GM12878 (cell line): ENCODE measurements at regions not wholly inside any gene's neighbourhood (a gene's known extent, or its start where the extent isn't known, plus 50 kb on each side); places are given as distances from the start of the nearest gene placed in this dataset.

ENCODE experiments used
- ATAC-seq: fragments of 200-7000 bp; cut with Tn5 transposase; 3 replicates; pipeline ENCODE4 v1.9.1; 2020; ENCODE audit warnings: mild to moderate bottlenecking, moderate library complexity
- BruUV-seq: library from RNA; stranded (reverse); fragments of 400-500 nt; replicated peaks from 2 replicates; lab custom pipeline; 2021; lab: Mats Ljungman, UMichigan
- CTCF ChIA-PET: fragments of 300-600 bp; sonication (Branson Sonifier 250); formaldehyde crosslinking; extraction: SDS; loops from one replicate; lab custom pipeline; 2021; ENCODE audit warnings: inconsistent platforms; lab: Yijun Ruan, JAX
- POLR2A ChIA-PET: fragments of 350-600 bp; formaldehyde crosslinking; extraction: SDS; loops from one replicate; lab custom pipeline; 2021; ENCODE audit warnings: inconsistent platforms; lab: Charles Lee
- RAD21 ChIA-PET: fragments of 300-600 bp; sonication (Branson Sonifier 250); formaldehyde crosslinking; loops from one replicate; lab custom pipeline; 2023; ENCODE audit warnings: antibody characterized with exemption; ENCODE audit not compliant: unreplicated experiment; lab: Charles Lee
- SMC1A ChIA-PET: fragments of 300-600 bp; sonication (Branson Sonifier 250); formaldehyde crosslinking; loops from one replicate; lab custom pipeline; 2023; ENCODE audit not compliant: unreplicated experiment, uncharacterized antibody; lab: Charles Lee
- DNase-seq: peaks from one replicate; pipeline ENCODE4 v3.0.0-alpha.2; 2011; ENCODE audit warnings: low read depth, low spot score
- FAIRE-seq: peaks from 3 replicates; lab custom pipeline; 2011; peaks lifted over from hg19 to GRCh38; lab: Jason Lieb, UNC
- H2AFZ ChIP-seq: 2 replicates; pipeline ENCODE4 v1.6.0; 2011; ENCODE audit warnings: low read depth, low read length, control low read depth; ENCODE audit not compliant: control insufficient read depth
- H3K27ac ChIP-seq: 2 replicates; pipeline ENCODE4 v1.5.1; 2011; ENCODE audit warnings: control low read depth; ENCODE audit not compliant: control insufficient read depth, insufficient read depth
- H3K27me3 ChIP-seq, 2 experiments: replicated peaks in 1 of 2; 2 replicates each; pipeline versions ENCODE4 v1.6.0 to v1.6.1; 2011; ENCODE audit warnings: low read length in 1 of 2; ENCODE audit not compliant: control insufficient read depth in 2 of 2, insufficient read depth in 2 of 2
- H3K36me3 ChIP-seq, 2 experiments: 2 replicates each; pipeline ENCODE4 v1.5.1; 2011; ENCODE audit warnings: low read length in 1 of 2; ENCODE audit not compliant: control insufficient read depth in 2 of 2, insufficient read depth in 2 of 2
- H3K4me1 ChIP-seq: 2 replicates; pipeline ENCODE4 v1.6.1; 2011; ENCODE audit warnings: mild to moderate bottlenecking, low read length, moderate library complexity, mixed read lengths; ENCODE audit not compliant: control insufficient read depth, insufficient read depth
- H3K4me2 ChIP-seq: 2 replicates; pipeline ENCODE4 v1.6.0; 2011; ENCODE audit warnings: control low read depth; ENCODE audit not compliant: control insufficient read depth, insufficient read depth
- H3K4me3 ChIP-seq: fragments of 200-600 bp; sonication (generic); 2 replicates; pipeline ENCODE4 v1.5.1; 2016
- H3K79me2 ChIP-seq: 2 replicates; pipeline ENCODE4 v1.6.0; 2011; ENCODE audit warnings: low read length; ENCODE audit not compliant: control insufficient read depth, insufficient read depth
- H3K9ac ChIP-seq: 2 replicates; pipeline ENCODE4 v1.8.0; 2011; ENCODE audit warnings: low read length, control low read depth, mixed read lengths; ENCODE audit not compliant: control insufficient read depth, insufficient read depth
- H3K9me3 ChIP-seq: replicated peaks from 3 replicates; pipeline ENCODE4 v1.5.1; 2011; ENCODE audit warnings: mild to moderate bottlenecking, low read length; ENCODE audit not compliant: control insufficient read depth, insufficient read depth
- H4K20me1 ChIP-seq: 2 replicates; pipeline ENCODE4 v1.6.0; 2011; ENCODE audit not compliant: control insufficient read depth, insufficient read depth
- CBFB ChIP-seq: IDR thresholded peaks from 2 replicates; pipeline ENCODE4 v1.6.1; 2016; ENCODE audit warnings: antibody characterized with exemption, low read depth
- CBX3 ChIP-seq: fragments of 200-600 bp; sonication (generic); IDR thresholded peaks from 2 replicates; pipeline ENCODE4 v1.6.1; 2016; ENCODE audit warnings: low read depth, borderline replicate concordance
- EP300 ChIP-seq, 2 experiments: fragments of 150-350 bp in 1 of 2; IDR thresholded peaks; 2 replicates each; pipeline ENCODE4 v1.6.1; 2011 to 2012; ENCODE audit warnings: low read depth in 2 of 2, low read length in 2 of 2, borderline replicate concordance in 1 of 2, improper control_type of control experiment in 1 of 2, inconsistent platforms in 1 of 2; ENCODE audit not compliant: control insufficient read depth in 1 of 2
- FOXM1 ChIP-seq: IDR thresholded peaks from 2 replicates; pipeline ENCODE4 v1.6.1; 2012; ENCODE audit warnings: low read depth, mild to moderate bottlenecking, inconsistent platforms, low read length, moderate library complexity
- GABPA ChIP-seq: IDR thresholded peaks from 2 replicates; pipeline ENCODE4 v1.6.1; 2014; ENCODE audit warnings: antibody characterized with exemption, low read depth, mild to moderate bottlenecking, inconsistent platforms
- NFXL1 ChIP-seq: fragments of 450-650 bp; IDR thresholded peaks from 2 replicates; pipeline ENCODE4 v1.6.1; 2017; ENCODE audit warnings: antibody characterized with exemption, mild to moderate bottlenecking, borderline replicate concordance
- NR2F1 ChIP-seq: fragments of 450-650 bp; conservative IDR thresholded peaks from 2 replicates; pipeline ENCODE4 v1.6.1; 2017; ENCODE audit warnings: mild to moderate bottlenecking
- PAX8 ChIP-seq: fragments of 450-650 bp; IDR thresholded peaks from 2 replicates; pipeline ENCODE4 v1.6.1; 2017; ENCODE audit warnings: mild to moderate bottlenecking, moderate library complexity
- RBBP5 ChIP-seq: fragments of 200-600 bp; sonication (generic); conservative IDR thresholded peaks from 2 replicates; pipeline ENCODE4 v1.6.1; 2016
- TCF7 ChIP-seq: IDR thresholded peaks from 2 replicates; pipeline ENCODE4 v1.6.1; 2014; ENCODE audit warnings: antibody characterized with exemption, borderline replicate concordance
- WGBS: methylation state at CpG from one replicate; pipeline ENCODE4 v1.1.6; 2016; ENCODE audit warnings: low lambda C conversion rate; ENCODE audit not compliant: insufficient replicate concordance, insufficient coverage; ENCODE audit errors: missing lambda C conversion rate; 5-methylcytosine and 5-hydroxymethylcytosine counted together
- in situ Hi-C: fragments of 300-500 bp; cut with MboI; formaldehyde crosslinking; loops from 9 replicates; pipeline ENCODE4 v1.14.3; 2018; ENCODE audit warnings: mixed read lengths
- intact Hi-C: fragments of 100-400 bp; cut with micrococcal nuclease; formaldehyde crosslinking; loops from one replicate; pipeline ENCODE4 v1.14.2; 2022; ENCODE audit not compliant: unreplicated experiment
- TF ChIP-seq, protein P1 (sequence below): fragments of 450-650 bp; IDR thresholded peaks from 2 replicates; pipeline ENCODE4 v1.6.1; 2014; ENCODE audit warnings: mild to moderate bottlenecking
- TF ChIP-seq, protein P2 (sequence below): IDR thresholded peaks from 2 replicates; pipeline ENCODE4 v1.6.1; 2012; ENCODE audit warnings: low read depth, low read length, improper control_type of control experiment
- TF ChIP-seq, protein P3 (sequence below): IDR thresholded peaks from 2 replicates; pipeline ENCODE4 v1.6.1; 2012; ENCODE audit warnings: low read length, inconsistent platforms

DNA sequence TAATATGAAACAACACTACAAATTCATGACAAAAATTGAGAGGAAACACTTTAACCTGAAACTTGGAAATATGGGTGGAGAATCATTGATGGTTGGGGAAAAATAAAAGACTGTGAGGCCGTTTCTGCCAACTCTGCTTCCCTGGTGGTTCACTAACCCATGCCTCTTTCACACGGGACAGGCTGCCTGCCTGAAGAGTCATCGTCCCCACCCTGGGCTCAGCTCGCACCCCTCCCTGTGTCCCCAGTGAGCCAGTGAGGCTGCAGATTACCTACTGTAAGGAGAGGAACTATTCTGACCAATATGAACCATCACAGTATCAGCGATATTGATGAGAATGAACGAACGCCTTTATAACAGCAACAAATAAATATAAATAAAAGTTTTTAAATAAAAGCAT lies 357.8 kb upstream of the CDH20 start:
- Histone ChIP-seq H3K27me3 (no peaks in the 10 kb centered on the region), H3K36me3 (no peaks in the 10 kb centered on the region), H3K4me3 (no peak overlapping the region), H3K9ac (no peak overlapping the region), H4K20me1 (no peaks in the 10 kb centered on the region), H3K4me2 (no peak overlapping the region), H3K4me1 (no peaks in the 10 kb centered on the region), H3K9me3 (no peaks in the 10 kb centered on the region), H3K27ac (no peak overlapping the region), H2AFZ (no peak overlapping the region), H3K79me2 (no peaks in the 10 kb centered on the region)
- FAIRE-seq (no peak), DNase-seq (no peak), ATAC-seq (no peak)
- POLR2A ChIA-PET = no interaction called here
- RAD21 ChIA-PET = no interaction called here
- CTCF ChIA-PET = no interaction called here
- SMC1A ChIA-PET = no interaction called here
- in situ Hi-C loops (no loop called here), intact Hi-C loops (no loop called here)
- no peak for TF ChIP-seq CBFB
- TF ChIP-seq NFXL1 = no peak
- no peak for TF ChIP-seq EP300 (IDR thresholded peaks at IDR 0.05; ENCODE audit: borderline replicate concordance in 1 of 2, control insufficient read depth in 1 of 2, low read depth in 2 of 2, low read length in 2 of 2)
- 18% methylated on average over 7 of the region's 7 CpGs for WGBS
- no TSS peak for BruUV-seq

DNA sequence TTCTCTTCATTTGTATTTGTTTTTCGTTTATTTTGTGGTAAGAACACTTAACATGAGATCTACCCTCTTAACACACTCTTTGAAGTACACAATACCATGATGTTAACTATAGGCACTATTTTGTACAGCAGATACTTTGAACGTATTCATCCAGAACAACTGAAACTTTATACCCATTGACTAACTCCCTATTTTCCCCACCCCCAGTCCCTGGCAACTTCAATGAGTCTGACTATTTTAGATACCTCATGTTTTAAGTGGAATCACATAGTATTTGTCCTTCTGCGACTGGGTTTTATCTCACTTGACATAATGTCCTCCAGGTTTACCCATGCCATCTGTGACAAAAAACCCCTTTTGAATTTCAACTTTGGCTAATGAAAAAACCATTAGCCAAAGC lies 356.3 kb upstream of the CDH20 start:
- POLR2A ChIA-PET = no interaction called here
- no peak overlapping the region for H2AFZ ChIP-seq
- H4K20me1 ChIP-seq = no peaks in the 10 kb centered on the region
- no peak overlapping the region for H3K9ac ChIP-seq
- intact Hi-C loops = no loop called here
- H3K4me2 ChIP-seq = no peak overlapping the region
- H3K79me2 ChIP-seq = no peaks in the 10 kb centered on the region
- DNase-seq = no peak
- no peaks in the 10 kb centered on the region for H3K4me1 ChIP-seq
- CTCF ChIA-PET = no interaction called here
- no peaks in the 10 kb centered on the region for H3K36me3 ChIP-seq
- in situ Hi-C loops = no loop called here
- RAD21 ChIA-PET = no interaction called here
- H3K27ac ChIP-seq = no peak overlapping the region
- no peak overlapping the region for H3K4me3 ChIP-seq
- ATAC-seq = no peak
- 38% methylated on average over 3 of the region's 3 CpGs for WGBS
- no peak for FAIRE-seq
- no TSS peak for BruUV-seq
- no peaks in the 10 kb centered on the region for H3K9me3 ChIP-seq
- SMC1A ChIA-PET = no interaction called here
- no peaks in the 10 kb centered on the region for H3K27me3 ChIP-seq
- TF ChIP-seq TCF7 (no peak), GABPA (no peak), RBBP5 (no peak), FOXM1 (no peak), PAX8 (no peak), CBX3 (no peak), NR2F1 (no peak)
- TF ChIP-seq, protein P1, sequence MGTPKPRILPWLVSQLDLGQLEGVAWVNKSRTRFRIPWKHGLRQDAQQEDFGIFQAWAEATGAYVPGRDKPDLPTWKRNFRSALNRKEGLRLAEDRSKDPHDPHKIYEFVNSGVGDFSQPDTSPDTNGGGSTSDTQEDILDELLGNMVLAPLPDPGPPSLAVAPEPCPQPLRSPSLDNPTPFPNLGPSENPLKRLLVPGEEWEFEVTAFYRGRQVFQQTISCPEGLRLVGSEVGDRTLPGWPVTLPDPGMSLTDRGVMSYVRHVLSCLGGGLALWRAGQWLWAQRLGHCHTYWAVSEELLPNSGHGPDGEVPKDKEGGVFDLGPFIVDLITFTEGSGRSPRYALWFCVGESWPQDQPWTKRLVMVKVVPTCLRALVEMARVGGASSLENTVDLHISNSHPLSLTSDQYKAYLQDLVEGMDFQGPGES = no peak
- TF ChIP-seq, protein P2, sequence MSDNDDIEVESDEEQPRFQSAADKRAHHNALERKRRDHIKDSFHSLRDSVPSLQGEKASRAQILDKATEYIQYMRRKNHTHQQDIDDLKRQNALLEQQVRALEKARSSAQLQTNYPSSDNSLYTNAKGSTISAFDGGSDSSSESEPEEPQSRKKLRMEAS = no peak
- TF ChIP-seq, protein P3, sequence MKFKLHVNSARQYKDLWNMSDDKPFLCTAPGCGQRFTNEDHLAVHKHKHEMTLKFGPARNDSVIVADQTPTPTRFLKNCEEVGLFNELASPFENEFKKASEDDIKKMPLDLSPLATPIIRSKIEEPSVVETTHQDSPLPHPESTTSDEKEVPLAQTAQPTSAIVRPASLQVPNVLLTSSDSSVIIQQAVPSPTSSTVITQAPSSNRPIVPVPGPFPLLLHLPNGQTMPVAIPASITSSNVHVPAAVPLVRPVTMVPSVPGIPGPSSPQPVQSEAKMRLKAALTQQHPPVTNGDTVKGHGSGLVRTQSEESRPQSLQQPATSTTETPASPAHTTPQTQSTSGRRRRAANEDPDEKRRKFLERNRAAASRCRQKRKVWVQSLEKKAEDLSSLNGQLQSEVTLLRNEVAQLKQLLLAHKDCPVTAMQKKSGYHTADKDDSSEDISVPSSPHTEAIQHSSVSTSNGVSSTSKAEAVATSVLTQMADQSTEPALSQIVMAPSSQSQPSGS = no peak
